Eye (tissue), 1 donor: ENCODE measurements at regions not wholly inside any gene's neighbourhood (a gene's known extent, or its start where the extent isn't known, plus 50 kb on each side); places are given as distances from the start of the nearest gene placed in this dataset.
"Not testable (repeated sequence)": the region's sequence is repeated elsewhere in the genome, so short reads cannot be mapped to it uniquely, and the experiment has no call there.

Experiments
- DNase-seq: peaks from one replicate; pipeline ENCODE4 v3.0.0-alpha.2; 2015

GRCh38 chr3:25844891-25845290, 55.0 kb downstream of the OXSM start:
- DNase-seq = no peak

- no peak for DNase-seq
Measured at GRCh38 chr3:25846282-25846681, 56.4 kb downstream of the OXSM start.

- no peak for DNase-seq
Measured at GRCh38 chr3:25849091-25849490, 59.2 kb downstream of the OXSM start.

GRCh38 chr3:25849641-25850385, 59.9 kb downstream of the OXSM start:
- no peak for DNase-seq

- DNase-seq = not testable (repeated sequence)
Measured at GRCh38 chr3:25851693-25852259, 61.9 kb downstream of the OXSM start.

GRCh38 chr3:25854214-25854613, 64.3 kb downstream of the OXSM start:
- DNase-seq = no peak

- DNase-seq = no peak
Measured at GRCh38 chr3:25854635-25855034, 64.7 kb downstream of the OXSM start.

- no peak for DNase-seq
Measured at GRCh38 chr3:25855266-25855784, 65.4 kb downstream of the OXSM start.

- DNase-seq = peak; percentile 34
Measured at GRCh38 chr3:25856902-25857518, 67.1 kb downstream of the OXSM start.

- no peak for DNase-seq
Measured at GRCh38 chr3:25861566-25861965, 71.7 kb downstream of the OXSM start.

- no peak for DNase-seq
Measured at GRCh38 chr3:25863011-25863415, 73.1 kb downstream of the OXSM start.

GRCh38 chr3:25863416-25863959, 73.6 kb downstream of the OXSM start:
- DNase-seq = no peak

- DNase-seq = no peak
Measured at GRCh38 chr3:25870452-25870851, 80.6 kb downstream of the OXSM start.

GRCh38 chr3:25872200-25872877, 82.4 kb downstream of the OXSM start:
- no peak for DNase-seq

- no peak for DNase-seq
Measured at GRCh38 chr3:25883492-25883891, 93.6 kb downstream of the OXSM start.

- DNase-seq = no peak
Measured at GRCh38 chr3:25884981-25885380, 95.1 kb downstream of the OXSM start.

GRCh38 chr3:25885544-25885943, 95.7 kb downstream of the OXSM start:
- no peak for DNase-seq

- DNase-seq = no peak
Measured at GRCh38 chr3:25887907-25888306, 98.0 kb downstream of the OXSM start.

GRCh38 chr3:25888892-25889524, 99.1 kb downstream of the OXSM start:
- DNase-seq = no peak

GRCh38 chr3:25889525-25889917, 99.6 kb downstream of the OXSM start:
- DNase-seq = no peak

GRCh38 chr3:25894101-25894500, 104.2 kb downstream of the OXSM start:
- DNase-seq = no peak

- no peak for DNase-seq
Measured at GRCh38 chr3:25895031-25895430, 105.1 kb downstream of the OXSM start.

GRCh38 chr3:25895443-25895842, 105.6 kb downstream of the OXSM start:
- DNase-seq = no peak
